Right lobe of liver (tissue), 6 donors: ENCODE measurements at regions not wholly inside any gene's neighbourhood (a gene's known extent, or its start where the extent isn't known, plus 50 kb on each side); places are given as distances from the start of the nearest gene placed in this dataset.

Experiments used
- ATAC-seq, 4 donors: fragments of 200-7000 bp; cut with Tn5 transposase; one replicate each; pipeline ENCODE4 v1.9.1; 2020; ENCODE audit warnings: mild to moderate bottlenecking in 4 of 4, moderate library complexity in 4 of 4
- DNase-seq, 3 donors: peaks; one replicate each; pipeline ENCODE4 v3.0.0-alpha.2; 2020
- H3K27ac ChIP-seq, 3 donors: fragments of 200-600 bp; one replicate each; pipeline ENCODE4 v1.8.0; 2022
- H3K27me3 ChIP-seq, 2 donors: fragments of 200-600 bp; one replicate each; pipeline ENCODE4 v1.8.0; 2022
- H3K36me3 ChIP-seq, 4 donors: fragments of 200-600 bp; sonication (generic) in 1 of 4; one replicate each; pipeline versions ENCODE4 v1.5.1 to v1.8.0; 2017 to 2022; ENCODE audit warnings: control low read depth in 1 of 4
- H3K4me1 ChIP-seq, 4 donors: fragments of 200-600 bp; sonication (generic) in 1 of 4; one replicate each; pipeline versions ENCODE4 v1.5.1 to v1.8.0; 2017 to 2022; ENCODE audit warnings: control low read depth in 1 of 4
- H3K4me3 ChIP-seq, 3 donors: fragments of 200-600 bp; one replicate each; pipeline ENCODE4 v1.8.0; 2022
- H3K9me3 ChIP-seq, 4 donors: fragments of 200-600 bp; sonication (generic) in 1 of 4; one replicate each; pipeline versions ENCODE4 v1.5.1 to v1.8.0; 2017 to 2022; ENCODE audit warnings: control low read depth in 1 of 4
- POLR2A ChIP-seq: fragments of 450-650 bp; IDR thresholded peaks from one replicate; pipeline ENCODE4 v1.6.1; 2017; ENCODE audit warnings: antibody characterized with exemption, mild to moderate bottlenecking
- WGBS: methylation state at CpG from one replicate; pipeline ENCODE4 v1.1.6; 2018; ENCODE audit warnings: low coverage, low lambda C conversion rate; ENCODE audit not compliant: insufficient coverage; ENCODE audit errors: missing lambda C conversion rate; 5-methylcytosine and 5-hydroxymethylcytosine counted together
- intact Hi-C, 2 donors: fragments of 100-400 bp; cut with DNase I; formaldehyde crosslinking; loops; one replicate each; pipeline versions ENCODE4 v1.11.2 to v1.14.1; 2022
- TF ChIP-seq, protein P1 (sequence below), 4 donors: fragments of 200-600 bp in 3 of 4; fragments of 450-650 bp in 1 of 4; IDR thresholded peaks; one replicate each; pipeline versions ENCODE4 v1.5.1 to v1.8.0; 2016 to 2022; ENCODE audit warnings: antibody characterized with exemption in 4 of 4, mild to moderate bottlenecking in 2 of 4
- donor health status: DM: no; HTN: yes; CAD: no.
- donor health status: DM: no; HTN: no; CAD: no.
- donor health status: DM: no; HTN: no; CAD: no.
- donor health status: DM: no; HTN: yes; CAD: no.
- donor health status: DM: no; HTN: yes; CAD: no.

DNA sequence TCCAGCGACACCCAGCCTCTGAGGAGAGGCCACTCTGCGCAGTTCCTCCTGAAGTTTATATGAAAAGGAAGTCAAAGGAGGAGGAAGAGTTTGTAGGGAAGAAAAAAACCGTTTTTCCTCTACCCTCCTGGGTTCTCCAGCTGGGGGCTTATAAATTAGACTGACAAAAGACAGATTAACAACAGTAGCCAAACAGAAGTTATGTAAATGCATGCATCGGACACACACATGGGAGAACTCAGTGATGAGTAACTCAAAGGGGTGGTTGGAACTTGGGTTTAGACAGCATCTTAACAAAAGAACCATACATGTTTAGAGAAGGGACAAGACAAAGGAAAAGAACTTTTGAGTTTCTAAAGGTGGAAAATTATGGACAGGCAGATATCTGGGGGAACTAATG, 71.2 kb downstream of the CD24 start:
- Histone ChIP-seq H3K27ac (no peak overlapping the region), H3K9me3 (no peaks in the 10 kb centered on the region), H3K27me3 (no peaks in the 10 kb centered on the region), H3K4me1 (no peaks in the 10 kb centered on the region), H3K4me3 (no peak overlapping the region), H3K36me3 (no peaks in the 10 kb centered on the region)
- intact Hi-C loops = no loop called here
- WGBS = 62% methylated on average over 4 of the region's 4 CpGs
- ATAC-seq (no peak), DNase-seq (no peak)
- no peak for TF ChIP-seq POLR2A
- TF ChIP-seq, protein P1, sequence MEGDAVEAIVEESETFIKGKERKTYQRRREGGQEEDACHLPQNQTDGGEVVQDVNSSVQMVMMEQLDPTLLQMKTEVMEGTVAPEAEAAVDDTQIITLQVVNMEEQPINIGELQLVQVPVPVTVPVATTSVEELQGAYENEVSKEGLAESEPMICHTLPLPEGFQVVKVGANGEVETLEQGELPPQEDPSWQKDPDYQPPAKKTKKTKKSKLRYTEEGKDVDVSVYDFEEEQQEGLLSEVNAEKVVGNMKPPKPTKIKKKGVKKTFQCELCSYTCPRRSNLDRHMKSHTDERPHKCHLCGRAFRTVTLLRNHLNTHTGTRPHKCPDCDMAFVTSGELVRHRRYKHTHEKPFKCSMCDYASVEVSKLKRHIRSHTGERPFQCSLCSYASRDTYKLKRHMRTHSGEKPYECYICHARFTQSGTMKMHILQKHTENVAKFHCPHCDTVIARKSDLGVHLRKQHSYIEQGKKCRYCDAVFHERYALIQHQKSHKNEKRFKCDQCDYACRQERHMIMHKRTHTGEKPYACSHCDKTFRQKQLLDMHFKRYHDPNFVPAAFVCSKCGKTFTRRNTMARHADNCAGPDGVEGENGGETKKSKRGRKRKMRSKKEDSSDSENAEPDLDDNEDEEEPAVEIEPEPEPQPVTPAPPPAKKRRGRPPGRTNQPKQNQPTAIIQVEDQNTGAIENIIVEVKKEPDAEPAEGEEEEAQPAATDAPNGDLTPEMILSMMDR (IDR thresholded peaks at IDR 0.05) = no peak

DNA sequence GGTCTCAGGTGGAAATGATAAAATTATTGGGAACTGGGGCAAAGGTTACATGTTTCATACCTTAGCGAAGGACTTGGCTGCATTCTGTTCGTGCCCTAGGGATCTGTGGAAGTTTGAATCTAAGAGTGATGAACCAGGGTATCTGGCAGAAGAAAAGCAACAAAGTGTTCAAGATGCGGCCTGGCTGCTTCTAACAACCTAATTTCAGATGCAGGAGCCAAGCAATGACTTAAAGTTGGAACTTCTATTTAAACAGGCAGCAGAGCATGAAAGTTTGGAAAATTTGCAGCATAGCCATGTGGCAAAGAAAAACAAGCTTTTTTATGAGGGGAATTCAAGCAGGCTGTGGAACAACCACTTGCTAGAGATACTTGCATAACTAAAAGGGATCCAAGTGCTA, 73.5 kb downstream of the CD24 start:
- no peak for DNase-seq
- intact Hi-C loops = no loop called here

GRCh38 chr6:106899697-106900096, 74.8 kb downstream of the CD24 start:
- no peaks in the 10 kb centered on the region for H3K9me3 ChIP-seq
- intact Hi-C loops = no loop called here
- H3K4me1 ChIP-seq = no peaks in the 10 kb centered on the region
- no peaks in the 10 kb centered on the region for H3K36me3 ChIP-seq
- H3K4me3 ChIP-seq = no peak overlapping the region
- WGBS = 79% methylated on average over 4 of the region's 4 CpGs
- TF ChIP-seq, protein P1 (IDR thresholded peaks at IDR 0.05) = no peak
- TF ChIP-seq POLR2A = no peak
- no peaks in the 10 kb centered on the region for H3K27me3 ChIP-seq
- ATAC-seq (no peak), DNase-seq (no peak)
- no peak overlapping the region for H3K27ac ChIP-seq

More for the DNA sequence above, 73.5 kb downstream of the CD24 start:
- Histone ChIP-seq H3K4me3 (no peak overlapping the region), H3K4me1 (no peaks in the 10 kb centered on the region), H3K27ac (no peak overlapping the region), H3K27me3 (no peaks in the 10 kb centered on the region), H3K9me3 (no peaks in the 10 kb centered on the region), H3K36me3 (no peaks in the 10 kb centered on the region)
- ATAC-seq = no peak
- TF ChIP-seq, protein P1 (IDR thresholded peaks at IDR 0.05) = no peak
- TF ChIP-seq POLR2A = no peak
- WGBS = 85% methylated on average over 3 of the region's 3 CpGs

DNA sequence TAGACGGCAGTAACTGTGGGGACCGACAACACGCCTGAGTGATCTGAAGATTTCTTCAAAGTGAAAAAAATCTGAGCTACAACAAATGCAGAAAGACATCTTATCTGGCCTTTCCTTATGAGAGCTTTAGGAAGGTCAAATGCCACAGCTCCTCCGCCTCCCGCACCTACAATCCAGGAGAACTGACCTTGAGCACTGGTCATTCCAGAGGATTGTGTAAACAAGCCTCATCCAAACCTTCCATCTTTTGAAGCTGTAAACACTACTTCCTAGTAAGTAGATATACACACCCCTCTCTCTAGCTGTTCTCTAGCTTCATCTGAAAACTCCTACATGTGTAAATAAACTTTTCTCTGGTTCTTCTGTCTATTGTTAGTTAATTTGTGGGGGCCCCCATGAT, 76.9 kb downstream of the CD24 start:
- intact Hi-C loops = no loop called here
- ATAC-seq = peak in 1 of 4 donors; percentile 34
- 58% methylated on average over 4 of the region's 5 CpGs for WGBS

More for the DNA sequence above, 76.9 kb downstream of the CD24 start:
- no peaks in the 10 kb centered on the region for H3K4me1 ChIP-seq
- no peaks in the 10 kb centered on the region for H3K9me3 ChIP-seq
- no peaks in the 10 kb centered on the region for H3K27me3 ChIP-seq
- no peak for DNase-seq
- H3K36me3 ChIP-seq = no peaks in the 10 kb centered on the region
- TF ChIP-seq, protein P1 (IDR thresholded peaks at IDR 0.05) = no peak
- TF ChIP-seq POLR2A = no peak
- no peak overlapping the region for H3K27ac ChIP-seq
- H3K4me3 ChIP-seq = no peak overlapping the region
